ENCODE measurements at regions not wholly inside any gene's neighbourhood (a gene's known extent, or its start where the extent isn't known, plus 50 kb on each side); places are given as distances from the start of the nearest gene placed in this dataset.

- FAIRE-seq: no peak
- DNase-seq: no peak
- Histone ChIP-seq H3K4me1 (no peaks in the 10 kb centered on the region), H3K27me3 (no peaks in the 10 kb centered on the region), H3K36me3 (no peaks in the 10 kb centered on the region), H3K27ac (no peak overlapping the region), H3K9me3 (no peaks in the 10 kb centered on the region), H3K4me3 (no peak overlapping the region)
- WGBS, 2 donors: 61 to 73% methylated on average over 4 of the region's 4 CpGs
- ATAC-seq: no peak
- intact Hi-C loops (cut with DNase I): no loop called here
- no peak for TF ChIP-seq CTCF (IDR thresholded peaks at IDR 0.05)
Observed at GRCh38 chr4:18390655-18391353, 369.2 kb upstream of the LCORL start.

GRCh38 chr4:18389115-18389514 is 367.6 kb upstream of the LCORL start:
- ATAC-seq: no peak
- H3K4me1 ChIP-seq: no peaks in the 10 kb centered on the region
- intact Hi-C loops (cut with DNase I): no loop called here
- H3K27me3 ChIP-seq: no peaks in the 10 kb centered on the region
- no peak for TF ChIP-seq CTCF (IDR thresholded peaks at IDR 0.05)
- no peak overlapping the region for H3K4me3 ChIP-seq
- DNase-seq: no peak
- no peaks in the 10 kb centered on the region for H3K36me3 ChIP-seq
- FAIRE-seq: no peak
- H3K9me3 ChIP-seq: no peaks in the 10 kb centered on the region
- 48 to 56% methylated on average over 2 of the region's 2 CpGs for WGBS, 2 donors
- H3K27ac ChIP-seq: no peak overlapping the region

GRCh38 chr4:18388039-18388438 is 366.5 kb upstream of the LCORL start:
- H3K27ac ChIP-seq: no peak overlapping the region
- ATAC-seq: no peak
- 26 to 30% methylated on average over 3 of the region's 3 CpGs for WGBS, 2 donors
- no peak for FAIRE-seq
- intact Hi-C loops (cut with DNase I): no loop called here
- no peak for DNase-seq
- no peaks in the 10 kb centered on the region for H3K9me3 ChIP-seq
- H3K27me3 ChIP-seq: no peaks in the 10 kb centered on the region
- H3K36me3 ChIP-seq: no peaks in the 10 kb centered on the region
- H3K4me3 ChIP-seq: no peak overlapping the region
- no peaks in the 10 kb centered on the region for H3K4me1 ChIP-seq
- TF ChIP-seq CTCF (IDR thresholded peaks at IDR 0.05): no peak

- no peak for ATAC-seq
- no peaks in the 10 kb centered on the region for H3K36me3 ChIP-seq
- intact Hi-C loops (cut with DNase I): no loop called here
- 51 to 75% methylated on average over 1 of the region's 1 CpG for WGBS, 2 donors
- FAIRE-seq: no peak
- no peaks in the 10 kb centered on the region for H3K9me3 ChIP-seq
- H3K4me3 ChIP-seq: no peak overlapping the region
- no peak for DNase-seq
- TF ChIP-seq CTCF (IDR thresholded peaks at IDR 0.05): no peak
- no peak overlapping the region for H3K27ac ChIP-seq
- H3K4me1 ChIP-seq: no peaks in the 10 kb centered on the region
- no peaks in the 10 kb centered on the region for H3K27me3 ChIP-seq
Observed at GRCh38 chr4:18381186-18381585, 359.6 kb upstream of the LCORL start.

GRCh38 chr4:18369561-18369960 is 348.0 kb upstream of the LCORL start:
- FAIRE-seq (no peak), ATAC-seq (no peak), DNase-seq (no peak)
- no peak overlapping the region for H3K27ac ChIP-seq
- no peaks in the 10 kb centered on the region for H3K27me3 ChIP-seq
- no peak overlapping the region for H3K4me3 ChIP-seq
- H3K4me1 ChIP-seq: no peaks in the 10 kb centered on the region
- intact Hi-C loops (cut with DNase I): no loop called here
- 78 to 86% methylated on average over 15 of the region's 15 CpGs for WGBS, 2 donors
- H3K9me3 ChIP-seq: no peaks in the 10 kb centered on the region
- no peak for TF ChIP-seq CTCF (IDR thresholded peaks at IDR 0.05)
- no peaks in the 10 kb centered on the region for H3K36me3 ChIP-seq
